Activated T-cell treated with anti-CD3 and anti-CD28 coated beads, Interleukin-2, amount 50 U/mL, for 4 hours (primary cell): ENCODE measurements at regions not wholly inside any gene's neighbourhood (a gene's known extent, or its start where the extent isn't known, plus 50 kb on each side); places are given as distances from the start of the nearest gene placed in this dataset.

Experiments
- ATAC-seq, 2 donors: fragments of 200-7000 bp; cut with Tn5 transposase; one replicate each; pipeline ENCODE4 v1.10.0; 2021
- DNase-seq: peaks from one replicate; pipeline ENCODE4 v3.0.0-alpha.2; 2020
- H3K27me3 Mint-ChIP-seq: one replicate; pipeline ENCODE4 v1.8.0; 2021; ENCODE audit warnings: low read depth, mixed read lengths
- H3K36me3 Mint-ChIP-seq: one replicate; pipeline ENCODE4 v1.8.0; 2022; ENCODE audit warnings: mixed read lengths; ENCODE audit not compliant: insufficient read depth
- H3K4me1 Mint-ChIP-seq: one replicate; pipeline ENCODE4 v1.8.0; 2021; ENCODE audit warnings: low read depth, mixed read lengths
- H3K4me3 Mint-ChIP-seq: one replicate; pipeline ENCODE4 v1.8.0; 2021; ENCODE audit warnings: mild to moderate bottlenecking, moderate library complexity, mixed read lengths
- H3K9me3 Mint-ChIP-seq: one replicate; pipeline ENCODE4 v1.8.0; 2021; ENCODE audit warnings: mixed read lengths

DNA sequence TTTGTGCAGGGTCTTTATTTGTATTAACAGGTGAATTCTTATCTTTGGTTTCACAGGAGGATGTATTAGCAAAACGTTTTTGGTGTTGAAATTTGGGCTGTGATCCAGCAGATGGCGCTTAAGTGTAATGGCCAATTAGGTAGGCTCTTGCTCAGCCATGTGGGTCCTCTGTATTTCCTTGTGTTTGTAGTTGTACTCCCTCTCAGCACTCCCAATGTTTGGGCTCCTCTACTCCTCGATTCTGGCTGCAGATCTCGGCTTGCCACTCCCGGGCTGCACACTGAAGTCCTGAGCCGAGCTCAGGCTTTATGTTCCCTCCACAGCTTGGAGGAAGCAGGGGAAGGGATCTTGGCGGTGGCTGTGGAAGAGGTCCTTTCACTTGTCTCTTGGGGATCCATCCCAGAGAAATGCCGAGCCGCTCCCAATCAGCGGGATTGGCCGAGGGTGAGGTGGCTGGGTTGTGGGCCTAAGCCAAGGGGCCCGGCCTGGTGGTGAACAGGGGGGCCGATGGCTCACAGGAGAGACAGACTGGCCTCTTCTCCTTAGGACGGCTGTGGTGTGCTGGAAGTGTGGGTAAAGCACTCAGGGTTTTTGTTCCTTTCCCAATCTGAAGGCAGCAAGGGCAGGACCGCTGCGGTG lies 133.7 kb downstream of the AEBP2 start:
- H3K4me3 Mint-ChIP-seq = no peak overlapping the region
- ATAC-seq = no peak
- H3K9me3 Mint-ChIP-seq = no peaks in the 10 kb centered on the region
- no peaks in the 10 kb centered on the region for H3K27me3 Mint-ChIP-seq
- H3K4me1 Mint-ChIP-seq = no peaks in the 10 kb centered on the region
- peaks cover 5% of the 10 kb centered on the region for H3K36me3 Mint-ChIP-seq
- DNase-seq = no peak

DNA sequence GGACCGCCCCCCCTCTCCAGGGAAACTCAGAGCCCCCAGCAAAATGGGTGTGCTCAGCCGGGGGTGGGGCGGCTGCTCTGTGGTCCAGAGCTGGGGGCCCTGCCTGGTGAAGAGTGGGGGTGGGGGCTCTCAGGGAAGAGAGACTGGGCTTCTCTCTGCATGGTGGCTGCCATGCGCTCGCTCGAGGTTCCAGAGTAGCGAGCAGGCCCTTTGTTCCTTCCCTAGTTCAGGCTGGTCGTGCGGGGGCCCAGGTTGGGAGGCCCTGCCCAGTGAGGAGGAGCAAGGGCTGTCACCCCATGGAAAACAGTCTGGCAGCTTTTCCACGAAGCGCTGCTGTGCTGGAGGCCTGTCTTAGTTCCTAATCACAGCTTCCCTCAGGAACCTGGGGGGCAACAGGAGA lies 134.6 kb downstream of the AEBP2 start:
- no peaks in the 10 kb centered on the region for H3K9me3 Mint-ChIP-seq
- ATAC-seq (no peak), DNase-seq (no peak)
- H3K4me1 Mint-ChIP-seq = no peaks in the 10 kb centered on the region
- no peaks in the 10 kb centered on the region for H3K27me3 Mint-ChIP-seq
- H3K4me3 Mint-ChIP-seq = no peak overlapping the region
- peaks cover 6% of the 10 kb centered on the region for H3K36me3 Mint-ChIP-seq

DNA sequence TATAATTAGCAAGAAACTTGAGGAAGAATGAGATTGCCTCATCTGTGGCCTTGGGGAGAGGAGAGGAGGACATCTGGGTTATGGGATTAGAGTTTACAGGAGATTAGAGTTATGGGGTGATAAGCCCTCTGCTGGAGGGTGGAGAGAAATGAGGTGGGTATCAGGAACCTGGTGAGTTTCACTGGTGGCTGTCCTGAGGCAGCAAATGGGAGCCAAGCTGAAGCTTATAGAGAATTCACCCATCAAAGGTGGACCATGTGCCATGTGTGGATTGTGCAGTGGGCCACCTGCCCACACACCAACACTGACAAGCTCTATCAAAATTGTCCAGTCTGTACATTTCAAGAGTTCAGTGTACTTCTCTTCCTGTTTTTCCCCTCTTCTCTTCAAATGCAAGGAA lies 135.3 kb downstream of the AEBP2 start:
- DNase-seq (no peak), ATAC-seq (no peak)
- Mint-ChIP-seq H3K9me3 (no peaks in the 10 kb centered on the region), H3K4me3 (no peak overlapping the region), H3K4me1 (no peaks in the 10 kb centered on the region), H3K36me3 (peaks cover 8% of the 10 kb centered on the region), H3K27me3 (no peaks in the 10 kb centered on the region)

DNA sequence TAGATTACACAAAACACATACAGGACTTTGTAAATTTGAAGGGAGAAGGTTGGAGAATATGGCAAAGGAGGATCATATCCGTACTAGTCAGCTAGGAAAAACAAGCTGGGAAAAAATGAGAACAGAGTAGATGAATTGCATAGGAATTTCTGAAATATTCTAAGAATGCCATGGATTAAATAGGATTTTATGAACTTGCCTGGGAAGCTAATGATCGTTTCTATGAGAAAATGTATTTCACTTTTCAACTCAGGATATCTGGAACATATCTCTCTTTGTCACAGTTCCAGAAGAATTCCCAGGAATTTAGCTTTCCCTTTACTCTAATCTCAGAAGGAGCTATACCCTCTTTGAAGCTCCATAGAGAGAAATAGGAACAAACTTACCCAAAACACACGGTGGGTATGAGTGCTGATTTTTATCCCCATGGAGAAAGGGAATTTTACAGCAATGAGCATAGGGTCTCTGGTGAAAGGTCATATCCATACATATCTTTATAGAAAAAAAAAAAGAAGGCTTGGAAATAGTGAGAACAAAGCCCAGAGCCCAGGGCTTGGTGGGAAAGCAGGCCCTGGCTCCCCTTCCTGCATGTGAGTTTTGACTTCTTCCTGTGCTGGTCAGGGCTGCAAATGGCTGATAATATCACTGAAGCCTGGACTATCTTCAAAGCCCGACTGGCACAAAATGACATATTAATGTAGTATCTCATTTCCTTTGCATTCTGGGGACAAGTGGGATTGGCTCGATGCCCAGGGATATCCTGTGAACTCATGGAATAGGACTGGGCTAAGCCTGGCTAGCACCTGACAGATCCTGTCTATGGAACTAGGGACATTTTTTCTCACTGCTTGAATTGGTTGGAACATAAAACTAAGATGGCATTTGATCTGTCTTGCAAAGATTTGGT lies 136.3 kb downstream of the AEBP2 start:
- Mint-ChIP-seq H3K4me1 (no peaks in the 10 kb centered on the region), H3K4me3 (no peak overlapping the region), H3K27me3 (no peaks in the 10 kb centered on the region), H3K9me3 (no peaks in the 10 kb centered on the region), H3K36me3 (peaks cover 12% of the 10 kb centered on the region)
- ATAC-seq = no peak
- DNase-seq = no peak

DNA sequence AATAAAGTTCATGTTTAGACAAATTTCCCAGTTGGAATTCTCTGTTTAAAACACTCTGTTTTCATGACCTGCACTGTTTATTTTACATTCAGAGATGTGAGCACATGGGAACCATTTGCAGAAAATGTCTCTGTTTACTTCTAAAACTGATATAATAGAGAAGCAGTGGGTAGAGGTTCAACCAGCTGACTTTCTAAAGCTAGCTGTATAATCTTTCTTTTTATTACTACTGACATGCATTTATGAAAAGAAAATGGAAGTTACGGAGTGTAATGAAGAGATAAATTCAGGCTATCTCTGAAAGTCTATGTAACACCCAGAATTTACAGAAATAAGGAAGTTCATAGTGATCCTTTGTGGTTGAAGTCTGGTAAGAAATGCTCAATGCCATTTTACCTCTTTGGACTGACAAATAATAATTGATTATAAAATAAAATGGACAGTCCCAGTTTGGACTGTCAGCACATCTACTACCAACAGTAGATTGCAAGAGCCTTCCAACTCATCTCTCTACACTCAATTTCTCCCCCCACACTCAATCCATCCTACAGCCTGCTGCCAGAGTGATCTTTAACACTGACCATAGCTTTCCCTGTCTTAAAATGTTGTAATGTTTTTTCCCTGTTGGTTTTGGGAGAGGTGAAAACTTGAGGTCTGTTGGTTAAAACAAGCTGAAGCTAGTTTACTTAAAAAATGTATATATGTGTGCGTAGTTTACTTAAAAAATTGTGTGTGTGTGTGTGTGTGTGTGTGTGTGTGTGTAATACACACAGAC lies 137.4 kb downstream of the AEBP2 start:
- ATAC-seq (no peak), DNase-seq (no peak)
- H3K4me3 Mint-ChIP-seq = no peak overlapping the region
- no peaks in the 10 kb centered on the region for H3K27me3 Mint-ChIP-seq
- H3K9me3 Mint-ChIP-seq = no peaks in the 10 kb centered on the region
- peaks cover 16% of the 10 kb centered on the region for H3K36me3 Mint-ChIP-seq
- no peaks in the 10 kb centered on the region for H3K4me1 Mint-ChIP-seq

DNA sequence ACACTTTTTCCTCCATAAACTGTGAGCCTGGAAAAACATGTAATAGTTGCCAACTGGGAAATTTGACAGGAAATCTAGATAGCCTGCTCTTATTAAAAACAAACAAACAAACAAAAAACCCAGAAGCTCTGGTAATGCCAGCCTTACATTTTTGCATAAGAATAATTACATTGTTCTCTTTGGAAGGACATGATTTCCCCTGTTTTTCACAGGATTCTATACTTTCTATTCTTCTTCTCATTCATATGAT lies 137.9 kb downstream of the AEBP2 start:
- Mint-ChIP-seq H3K36me3 (peaks cover 17% of the 10 kb centered on the region), H3K9me3 (peaks cover 1% of the 10 kb centered on the region), H3K4me1 (no peaks in the 10 kb centered on the region), H3K27me3 (no peaks in the 10 kb centered on the region), H3K4me3 (no peak overlapping the region)
- no peak for DNase-seq
- ATAC-seq = no peak

DNA sequence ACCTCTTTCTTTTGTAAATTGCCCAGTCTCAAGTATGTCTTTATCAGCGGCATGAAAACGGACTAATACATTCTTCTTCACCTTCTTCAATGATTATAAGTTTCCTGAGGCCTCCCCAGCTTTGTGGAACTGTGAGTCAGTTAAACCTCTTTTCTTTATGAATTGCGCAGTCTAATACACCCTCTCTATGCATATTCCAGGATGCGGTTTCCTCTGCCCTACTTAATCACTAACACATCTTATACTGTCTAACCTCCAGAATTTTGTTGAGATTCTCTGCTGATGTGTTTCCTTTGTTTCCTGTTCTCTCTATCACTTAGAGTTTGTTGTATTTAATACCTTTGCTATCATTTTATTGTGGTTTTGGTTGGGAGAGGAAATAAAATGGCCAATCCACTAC lies 145.4 kb downstream of the AEBP2 start:
- H3K36me3 Mint-ChIP-seq = peaks cover 25% of the 10 kb centered on the region
- H3K4me3 Mint-ChIP-seq = no peak overlapping the region
- H3K27me3 Mint-ChIP-seq = no peaks in the 10 kb centered on the region
- peaks cover 18% of the 10 kb centered on the region for H3K9me3 Mint-ChIP-seq
- ATAC-seq (peak in 1 of 2 donors; percentile 25), DNase-seq (no peak)
- H3K4me1 Mint-ChIP-seq = no peaks in the 10 kb centered on the region

DNA sequence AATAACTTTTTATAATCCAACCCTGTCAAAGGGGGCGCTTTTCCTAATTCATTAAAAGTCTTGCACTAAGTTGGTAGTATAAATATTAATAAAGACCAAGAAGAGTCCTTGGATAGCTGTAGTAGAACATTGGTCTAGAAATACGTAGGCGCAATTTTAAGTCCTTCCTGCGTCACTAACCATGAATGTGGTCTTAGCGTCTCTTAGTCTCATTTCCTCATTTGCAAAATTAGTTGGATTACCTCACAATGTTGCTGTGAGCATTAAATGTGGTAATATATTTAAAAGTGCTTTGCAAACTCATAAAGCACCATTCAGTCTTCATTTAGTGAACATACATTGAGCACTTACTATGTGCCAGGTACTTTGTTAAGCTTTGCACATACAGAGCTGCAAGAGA lies 149.7 kb downstream of the AEBP2 start:
- no peaks in the 10 kb centered on the region for H3K27me3 Mint-ChIP-seq

DNA sequence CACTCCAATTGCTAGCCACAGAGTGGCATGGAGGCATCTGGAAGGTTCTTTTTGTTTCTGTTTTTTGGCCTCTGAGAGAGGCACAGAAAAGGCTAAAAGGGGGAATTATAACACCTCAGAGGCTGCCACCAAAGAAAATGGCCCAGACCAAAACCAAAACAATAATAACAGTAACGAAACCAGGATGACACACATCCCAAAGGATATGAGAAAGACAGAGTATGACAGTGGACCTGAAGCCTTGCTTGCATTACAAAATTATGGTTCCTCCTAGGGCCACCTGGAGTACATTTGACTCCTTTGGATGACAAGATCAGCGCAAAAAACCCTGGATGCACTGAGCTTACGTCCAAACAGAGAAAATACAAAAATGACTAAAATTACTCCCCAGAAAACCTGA lies 152.7 kb downstream of the AEBP2 start:
- Mint-ChIP-seq H3K27me3 (no peaks in the 10 kb centered on the region), H3K9me3 (no peaks in the 10 kb centered on the region), H3K4me1 (no peaks in the 10 kb centered on the region), H3K36me3 (no peaks in the 10 kb centered on the region), H3K4me3 (no peak overlapping the region)
- DNase-seq (no peak), ATAC-seq (no peak)

More for the DNA sequence above, 149.7 kb downstream of the AEBP2 start:
- DNase-seq (no peak), ATAC-seq (no peak)
- Mint-ChIP-seq H3K9me3 (peaks cover 7% of the 10 kb centered on the region), H3K4me1 (no peaks in the 10 kb centered on the region), H3K4me3 (no peak overlapping the region), H3K36me3 (peaks cover 7% of the 10 kb centered on the region)

DNA sequence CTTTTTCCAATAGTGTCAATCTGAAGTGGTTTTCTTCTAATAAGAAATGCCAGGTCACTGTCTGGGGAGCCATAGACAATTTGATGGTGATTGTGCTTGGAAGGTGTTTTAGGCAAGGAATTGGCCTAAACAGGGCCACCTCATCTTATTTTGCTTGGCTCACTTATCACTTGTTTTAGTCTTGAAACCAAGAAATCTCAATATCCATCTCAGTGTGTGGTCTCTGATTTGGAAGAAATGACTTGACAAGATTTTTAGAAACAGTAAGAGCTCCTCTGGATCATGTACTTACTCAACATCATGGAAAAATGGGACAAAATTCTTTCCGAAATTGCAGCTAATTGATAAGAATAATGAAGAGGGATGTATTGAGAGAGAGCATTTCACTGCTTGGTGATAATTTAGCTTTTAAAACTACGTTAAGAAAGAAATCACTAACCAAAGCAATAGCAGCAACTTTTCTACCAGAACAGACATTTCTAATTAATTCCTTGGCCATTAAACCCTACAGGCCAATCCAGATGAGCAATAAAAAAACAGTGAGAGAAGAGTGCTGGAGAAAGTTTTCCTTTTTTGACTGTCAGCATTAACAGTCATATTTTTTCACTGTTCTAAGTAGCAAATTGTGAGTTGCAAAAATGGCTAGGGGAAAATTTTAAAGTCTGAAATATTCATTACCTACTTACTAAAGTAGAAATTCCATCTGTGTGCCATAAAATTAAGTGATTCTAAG lies 157.3 kb downstream of the AEBP2 start:
- Mint-ChIP-seq H3K27me3 (no peaks in the 10 kb centered on the region), H3K4me1 (no peaks in the 10 kb centered on the region), H3K4me3 (no peak overlapping the region), H3K36me3 (no peaks in the 10 kb centered on the region), H3K9me3 (no peaks in the 10 kb centered on the region)
- no peak for DNase-seq
- no peak for ATAC-seq

DNA sequence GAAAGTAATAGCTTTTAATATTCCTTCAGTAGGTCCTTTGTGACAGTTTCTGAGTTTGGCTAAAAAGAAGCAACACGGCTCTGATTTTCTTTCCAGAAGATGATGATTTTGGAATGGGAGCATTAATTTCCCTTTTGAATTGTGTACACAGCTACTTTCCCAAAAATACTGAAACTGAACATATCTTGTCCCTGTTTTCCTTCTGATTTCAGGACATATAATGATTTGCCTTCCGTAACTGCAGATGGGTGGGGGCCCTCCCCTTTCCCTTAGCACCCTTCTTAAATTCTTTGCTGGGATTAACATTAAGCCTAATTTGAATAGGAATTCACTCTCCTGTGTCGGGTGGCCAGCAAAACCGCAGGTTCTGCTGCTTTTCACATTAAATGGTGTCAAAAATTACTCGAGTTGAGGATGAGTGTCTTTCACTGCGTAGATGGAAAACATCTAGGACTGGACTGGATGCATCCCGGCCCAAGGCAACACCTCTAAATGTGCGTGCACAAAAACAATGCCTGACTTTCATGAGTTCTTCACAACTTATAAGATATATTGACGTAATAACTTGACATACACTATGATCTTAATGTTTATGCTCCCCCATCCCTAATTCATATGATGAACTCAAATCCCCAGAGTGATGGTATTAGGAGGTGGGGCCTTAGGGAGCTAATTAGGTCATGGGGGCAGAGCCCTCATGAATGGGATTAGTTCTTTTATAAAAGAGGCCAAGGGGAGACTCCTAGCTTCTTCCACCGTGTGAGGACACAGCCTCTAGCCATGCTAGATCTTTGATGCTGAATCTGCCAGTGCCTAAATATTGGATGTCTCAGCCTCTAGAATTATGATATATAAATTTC lies 158.1 kb downstream of the AEBP2 start:
- H3K4me3 Mint-ChIP-seq = no peak overlapping the region
- no peaks in the 10 kb centered on the region for H3K36me3 Mint-ChIP-seq
- H3K9me3 Mint-ChIP-seq = no peaks in the 10 kb centered on the region
- H3K4me1 Mint-ChIP-seq = no peaks in the 10 kb centered on the region
- H3K27me3 Mint-ChIP-seq = no peaks in the 10 kb centered on the region
- DNase-seq (no peak), ATAC-seq (no peak)

DNA sequence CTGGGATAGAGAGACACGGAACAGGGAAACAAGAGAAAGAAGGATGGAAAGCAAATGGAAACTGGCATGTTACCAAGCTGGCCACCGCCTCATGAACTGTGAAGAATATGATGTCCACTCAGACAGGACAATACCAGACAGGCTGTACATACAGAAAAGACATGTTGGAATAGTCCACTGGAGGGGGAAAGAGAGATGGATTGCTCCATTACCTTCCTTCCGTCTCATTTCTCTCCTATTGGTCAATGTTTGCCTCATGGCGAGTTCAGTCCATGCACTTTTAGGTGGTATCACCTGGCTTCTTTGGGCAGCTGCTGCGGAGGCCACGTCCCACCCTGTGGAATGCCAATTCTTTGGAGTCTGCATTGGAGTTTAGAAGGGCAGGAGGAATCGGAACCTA lies 166.4 kb downstream of the AEBP2 start:
- no peak overlapping the region for H3K4me3 Mint-ChIP-seq
- H3K27me3 Mint-ChIP-seq = no peaks in the 10 kb centered on the region
- H3K4me1 Mint-ChIP-seq = no peaks in the 10 kb centered on the region
- DNase-seq (no peak), ATAC-seq (no peak)
- H3K9me3 Mint-ChIP-seq = no peaks in the 10 kb centered on the region
- peaks cover 2% of the 10 kb centered on the region for H3K36me3 Mint-ChIP-seq

DNA sequence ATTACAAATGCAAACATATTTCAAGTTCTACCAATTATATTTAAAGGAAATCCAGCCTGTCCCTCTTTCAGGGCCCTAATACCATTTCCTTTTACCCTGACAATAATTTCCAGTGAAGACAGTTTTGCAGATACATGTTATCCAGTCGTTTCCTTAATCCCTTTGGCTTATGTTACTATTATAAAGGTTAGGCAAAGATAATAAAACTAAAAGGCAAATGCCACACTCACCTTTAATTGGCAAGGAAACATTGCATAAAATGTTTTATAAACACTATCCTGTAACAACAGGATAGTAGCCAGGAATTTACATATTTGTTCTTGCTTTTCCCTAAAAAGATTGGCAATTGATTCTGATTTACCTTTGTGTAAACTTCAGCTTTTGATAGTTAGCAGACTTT lies 168.7 kb downstream of the AEBP2 start:
- H3K4me3 Mint-ChIP-seq = no peak overlapping the region
- ATAC-seq = no peak

More for the DNA sequence above, 168.7 kb downstream of the AEBP2 start:
- DNase-seq = no peak
- no peaks in the 10 kb centered on the region for H3K4me1 Mint-ChIP-seq
- H3K9me3 Mint-ChIP-seq = peaks cover 6% of the 10 kb centered on the region
- H3K36me3 Mint-ChIP-seq = peaks cover 15% of the 10 kb centered on the region
- H3K27me3 Mint-ChIP-seq = no peaks in the 10 kb centered on the region
